Esophagus squamous epithelium (tissue), 5 donors: ENCODE measurements at regions not wholly inside any gene's neighbourhood (a gene's known extent, or its start where the extent isn't known, plus 50 kb on each side); places are given as distances from the start of the nearest gene placed in this dataset.

ENCODE experiments used
- DNase-seq: peaks from one replicate; lab custom pipeline; 2025; lab: John Stamatoyannopoulos, UW
- H3K27ac ChIP-seq, 4 donors: fragments of 200-600 bp; sonication (generic); one replicate each; pipeline ENCODE4 v1.5.1; 2016 to 2019; ENCODE audit warnings: mild to moderate bottlenecking in 1 of 4
- H3K27me3 ChIP-seq, 4 donors: fragments of 200-600 bp; sonication (generic); 1 replicate in 3 of 4; 2 replicates in 1 of 4; pipeline versions ENCODE4 v1.5.1 to v1.6.0; 2017 to 2021; ENCODE audit warnings: antibody characterized with exemption in 1 of 4
- H3K36me3 ChIP-seq, 3 donors: fragments of 200-600 bp; sonication (generic); one replicate each; pipeline ENCODE4 v1.5.1; 2016 to 2019
- H3K4me1 ChIP-seq, 3 donors: fragments of 200-600 bp; sonication (generic); one replicate each; pipeline ENCODE4 v1.5.1; 2017 to 2019
- H3K4me3 ChIP-seq, 4 donors: fragments of 200-600 bp; sonication (generic); 1 replicate in 3 of 4; 2 replicates in 1 of 4; pipeline ENCODE4 v1.5.1; 2016 to 2019; ENCODE audit warnings: mild to moderate bottlenecking in 2 of 4, moderate library complexity in 1 of 4
- H3K9me3 ChIP-seq, 3 donors: fragments of 200-600 bp; sonication (generic); one replicate each; pipeline ENCODE4 v1.5.1; 2016 to 2019
- POLR2A ChIP-seq, 4 donors: fragments of 450-650 bp; IDR thresholded peaks; one replicate each; pipeline ENCODE4 v1.6.1; 2017; ENCODE audit warnings: antibody characterized with exemption in 4 of 4, mild to moderate bottlenecking in 4 of 4, moderate library complexity in 3 of 4
- WGBS, 2 donors: methylation state at CpG; one replicate each; pipeline ENCODE4 v1.1.5; 2018; 5-methylcytosine and 5-hydroxymethylcytosine counted together
- intact Hi-C: fragments of 100-400 bp; cut with DNase I; formaldehyde crosslinking; loops from one replicate; pipeline ENCODE4 v1.15.0; 2022
- TF ChIP-seq, protein P1 (sequence below), 6 experiments: fragments of 450-650 bp in 4 of 6; fragments of 200-600 bp in 2 of 6; sonication (generic) in 2 of 6; IDR thresholded peaks; one replicate each; pipeline ENCODE4 v1.5.1; 2016 to 2019; ENCODE audit warnings: antibody characterized with exemption in 6 of 6, mild to moderate bottlenecking in 4 of 6, moderate library complexity in 4 of 6
- donor health status: DM: yes; HTN: yes; CAD: no.

GRCh38 chr2:49861821-49862220, 707.5 kb upstream of the FSHR start:
- Histone ChIP-seq H3K4me1 (no peaks in the 10 kb centered on the region), H3K9me3 (no peaks in the 10 kb centered on the region), H3K27ac (no peak overlapping the region), H3K36me3 (no peaks in the 10 kb centered on the region), H3K4me3 (no peak overlapping the region), H3K27me3 (no peaks in the 10 kb centered on the region)
- WGBS, 2 donors: 52 to 54% methylated on average over 2 of the region's 2 CpGs
- DNase-seq: no peak
- TF ChIP-seq POLR2A (IDR thresholded peaks at IDR 0.05): no peak
- TF ChIP-seq, protein P1, sequence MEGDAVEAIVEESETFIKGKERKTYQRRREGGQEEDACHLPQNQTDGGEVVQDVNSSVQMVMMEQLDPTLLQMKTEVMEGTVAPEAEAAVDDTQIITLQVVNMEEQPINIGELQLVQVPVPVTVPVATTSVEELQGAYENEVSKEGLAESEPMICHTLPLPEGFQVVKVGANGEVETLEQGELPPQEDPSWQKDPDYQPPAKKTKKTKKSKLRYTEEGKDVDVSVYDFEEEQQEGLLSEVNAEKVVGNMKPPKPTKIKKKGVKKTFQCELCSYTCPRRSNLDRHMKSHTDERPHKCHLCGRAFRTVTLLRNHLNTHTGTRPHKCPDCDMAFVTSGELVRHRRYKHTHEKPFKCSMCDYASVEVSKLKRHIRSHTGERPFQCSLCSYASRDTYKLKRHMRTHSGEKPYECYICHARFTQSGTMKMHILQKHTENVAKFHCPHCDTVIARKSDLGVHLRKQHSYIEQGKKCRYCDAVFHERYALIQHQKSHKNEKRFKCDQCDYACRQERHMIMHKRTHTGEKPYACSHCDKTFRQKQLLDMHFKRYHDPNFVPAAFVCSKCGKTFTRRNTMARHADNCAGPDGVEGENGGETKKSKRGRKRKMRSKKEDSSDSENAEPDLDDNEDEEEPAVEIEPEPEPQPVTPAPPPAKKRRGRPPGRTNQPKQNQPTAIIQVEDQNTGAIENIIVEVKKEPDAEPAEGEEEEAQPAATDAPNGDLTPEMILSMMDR (IDR thresholded peaks at IDR 0.05): no peak
- intact Hi-C loops: no loop called here

GRCh38 chr2:49860834-49861233, 706.5 kb upstream of the FSHR start:
- no peak overlapping the region for H3K4me3 ChIP-seq
- H3K36me3 ChIP-seq: no peaks in the 10 kb centered on the region
- TF ChIP-seq, protein P1 (IDR thresholded peaks at IDR 0.05): no peak
- no peak for TF ChIP-seq POLR2A (IDR thresholded peaks at IDR 0.05)
- 77 to 87% methylated on average over 2 of the region's 2 CpGs for WGBS, 2 donors
- intact Hi-C loops: no loop called here
- no peaks in the 10 kb centered on the region for H3K4me1 ChIP-seq
- H3K9me3 ChIP-seq: no peaks in the 10 kb centered on the region
- H3K27me3 ChIP-seq: no peaks in the 10 kb centered on the region
- H3K27ac ChIP-seq: no peak overlapping the region
- DNase-seq: no peak

DNA sequence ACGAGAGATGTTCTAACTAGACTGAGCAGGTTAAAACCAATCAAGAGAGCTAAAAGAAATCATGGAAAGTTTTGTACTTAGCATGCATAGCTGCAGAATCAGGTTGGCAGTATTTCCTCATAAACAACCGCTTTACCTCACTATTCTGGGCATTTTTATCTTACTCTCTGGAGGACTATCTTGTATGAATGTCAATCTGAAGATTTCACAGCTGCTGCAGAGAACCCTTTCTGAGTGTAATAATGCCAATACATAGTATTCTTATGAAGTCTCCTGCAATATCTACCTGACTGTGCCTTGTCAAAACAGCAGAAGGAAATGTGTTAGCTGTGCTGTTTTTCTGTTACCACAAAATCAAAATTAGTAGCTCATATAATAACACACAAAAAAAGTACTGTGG, 705.9 kb upstream of the FSHR start:
- WGBS, 2 donors: 33 to 50% methylated on average over 2 of the region's 2 CpGs
- Histone ChIP-seq H3K27ac (no peak overlapping the region), H3K9me3 (no peaks in the 10 kb centered on the region), H3K4me3 (no peak overlapping the region), H3K4me1 (no peaks in the 10 kb centered on the region), H3K36me3 (no peaks in the 10 kb centered on the region), H3K27me3 (no peaks in the 10 kb centered on the region)
- intact Hi-C loops: no loop called here
- no peak for DNase-seq
- TF ChIP-seq, protein P1 (IDR thresholded peaks at IDR 0.05): no peak
- TF ChIP-seq POLR2A (IDR thresholded peaks at IDR 0.05): no peak

DNA sequence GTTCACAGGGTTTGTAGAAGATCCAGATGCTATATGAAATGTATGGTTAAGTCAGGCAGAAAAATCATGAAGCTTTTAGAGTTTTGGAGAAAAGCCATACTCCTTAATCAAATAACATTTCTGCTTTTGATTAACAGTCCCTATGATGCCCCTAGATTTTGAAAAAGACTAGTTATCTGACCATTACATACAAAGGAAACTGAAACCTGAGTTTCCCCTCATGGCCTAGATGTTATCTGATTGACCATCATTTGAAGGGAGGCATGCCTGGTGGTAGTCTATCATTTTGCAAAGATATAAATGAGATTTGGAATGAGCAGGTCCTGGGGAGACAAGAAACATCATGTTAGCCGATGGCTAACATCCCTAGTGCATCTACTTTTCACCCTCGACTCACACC, 704.3 kb upstream of the FSHR start:
- no peak for TF ChIP-seq POLR2A (IDR thresholded peaks at IDR 0.05)
- TF ChIP-seq, protein P1 (IDR thresholded peaks at IDR 0.05): no peak

DNA sequence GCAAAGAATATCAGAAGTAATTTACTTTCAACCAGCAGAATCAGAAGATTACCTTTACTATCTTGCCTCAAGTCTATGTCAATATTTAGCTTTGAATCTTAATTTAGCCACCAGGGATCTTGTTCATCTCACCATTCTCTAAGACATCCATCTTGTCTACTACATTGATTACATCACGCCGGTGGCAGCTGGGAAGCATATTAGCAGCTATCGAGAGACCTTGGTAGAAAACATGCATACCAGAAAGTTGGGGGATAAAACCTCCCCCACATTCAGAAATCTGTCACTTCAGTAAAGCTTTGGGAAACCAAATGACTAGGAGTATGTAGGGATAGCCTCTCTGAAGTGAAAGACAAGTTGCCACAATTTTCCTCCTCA, 703.8 kb upstream of the FSHR start:
- WGBS, 2 donors: 84 to 85% methylated on average over 3 of the region's 3 CpGs
- H3K36me3 ChIP-seq: no peaks in the 10 kb centered on the region
- TF ChIP-seq, protein P1 (IDR thresholded peaks at IDR 0.05): no peak
- no peak for TF ChIP-seq POLR2A (IDR thresholded peaks at IDR 0.05)
- intact Hi-C loops: no loop called here
- H3K4me1 ChIP-seq: no peaks in the 10 kb centered on the region
- H3K4me3 ChIP-seq: no peak overlapping the region
- DNase-seq: no peak
- no peaks in the 10 kb centered on the region for H3K27me3 ChIP-seq
- H3K27ac ChIP-seq: no peak overlapping the region
- no peaks in the 10 kb centered on the region for H3K9me3 ChIP-seq

More for the DNA sequence above, 704.3 kb upstream of the FSHR start:
- Histone ChIP-seq H3K27ac (no peak overlapping the region), H3K27me3 (no peaks in the 10 kb centered on the region), H3K36me3 (no peaks in the 10 kb centered on the region), H3K4me1 (no peaks in the 10 kb centered on the region), H3K4me3 (no peak overlapping the region), H3K9me3 (no peaks in the 10 kb centered on the region)
- intact Hi-C loops: no loop called here
- WGBS, 2 donors: 63 to 82% methylated on average over 2 of the region's 2 CpGs
- no peak for DNase-seq
